GM21786 (cell line): ENCODE measurements at regions not wholly inside any gene's neighbourhood (a gene's known extent, or its start where the extent isn't known, plus 50 kb on each side); places are given as distances from the start of the nearest gene placed in this dataset.

ENCODE experiments used
- ATAC-seq: cut with Tn5 transposase; IDR thresholded peaks from one replicate; pipeline ENCODE4 v1.9.1; 2021; ENCODE audit not compliant: unreplicated experiment

- ATAC-seq: no peak
Measured at GRCh38 chrX:43005561-43005960, 227.6 kb upstream of the PPP1R2C start.

- no peak for ATAC-seq
Measured at GRCh38 chrX:43008356-43008755, 230.4 kb upstream of the PPP1R2C start.

- no peak for ATAC-seq
Measured at GRCh38 chrX:43016021-43016420, 238.1 kb upstream of the PPP1R2C start.

- ATAC-seq: no peak
Measured at GRCh38 chrX:43018031-43018430, 240.1 kb upstream of the PPP1R2C start.

GRCh38 chrX:43019021-43019420, 241.1 kb upstream of the PPP1R2C start:
- no peak for ATAC-seq

GRCh38 chrX:43025806-43026315, 247.9 kb upstream of the PPP1R2C start:
- no peak for ATAC-seq

GRCh38 chrX:43064096-43064495, 286.1 kb upstream of the PPP1R2C start:
- no peak for ATAC-seq

- no peak for ATAC-seq
Measured at GRCh38 chrX:43065978-43066377, 288.0 kb upstream of the PPP1R2C start.

- no peak for ATAC-seq
Measured at GRCh38 chrX:43068639-43069038, 290.7 kb upstream of the PPP1R2C start.

GRCh38 chrX:43083016-43083415, 305.1 kb upstream of the PPP1R2C start:
- ATAC-seq: no peak

- ATAC-seq: no peak
Measured at GRCh38 chrX:43087830-43088229, 309.9 kb upstream of the PPP1R2C start.

GRCh38 chrX:43096830-43097229, 318.9 kb upstream of the PPP1R2C start:
- no peak for ATAC-seq

GRCh38 chrX:43106009-43106408, 328.0 kb upstream of the PPP1R2C start:
- ATAC-seq: no peak

- ATAC-seq: no peak
Measured at GRCh38 chrX:43108828-43109227, 330.9 kb upstream of the PPP1R2C start.

GRCh38 chrX:43121637-43122036, 343.7 kb upstream of the PPP1R2C start:
- ATAC-seq: no peak

- ATAC-seq: no peak
Measured at GRCh38 chrX:43139645-43140044, 361.7 kb upstream of the PPP1R2C start.

- ATAC-seq: no peak
Measured at GRCh38 chrX:43140582-43140981, 362.6 kb upstream of the PPP1R2C start.

- ATAC-seq: no peak
Measured at GRCh38 chrX:43141885-43142284, 363.9 kb upstream of the PPP1R2C start.

GRCh38 chrX:43148305-43148704, 370.3 kb upstream of the PPP1R2C start:
- ATAC-seq: no peak

GRCh38 chrX:43165343-43165920, 387.5 kb upstream of the PPP1R2C start:
- no peak for ATAC-seq

- no peak for ATAC-seq
Measured at GRCh38 chrX:43166874-43167273, 388.9 kb upstream of the PPP1R2C start.

- ATAC-seq: no peak
Measured at GRCh38 chrX:43175434-43175833, 397.5 kb upstream of the PPP1R2C start.

- ATAC-seq: no peak
Measured at GRCh38 chrX:43176686-43177085, 398.7 kb upstream of the PPP1R2C start.
